SK-N-SH (cell line): ENCODE measurements at regions not wholly inside any gene's neighbourhood (a gene's known extent, or its start where the extent isn't known, plus 50 kb on each side); places are given as distances from the start of the nearest gene placed in this dataset.

Experiments used
- CTCF ChIA-PET: fragments of 300-600, 350-600 bp; formaldehyde crosslinking; extraction: SDS; loops from one replicate; lab custom pipeline; 2021; lab: Yijun Ruan, JAX
- POLR2A ChIA-PET: fragments of 350-600 bp; sonication (Branson Sonifier 250); formaldehyde crosslinking; extraction: SDS; loops from one replicate; lab custom pipeline; 2020; ENCODE audit warnings: antibody characterized with exemption, inconsistent platforms; lab: Yijun Ruan, JAX
- DNase-seq: peaks from one replicate; pipeline ENCODE4 v3.0.0; 2012
- H2AFZ ChIP-seq: fragments of 200-600 bp; sonication (generic); 2 replicates; pipeline ENCODE4 v1.8.1; 2016; ENCODE audit warnings: antibody characterized with exemption, mild to moderate bottlenecking, low read depth
- H3F3A ChIP-seq: fragments of 200-600 bp; sonication (generic); replicated peaks from 2 replicates; pipeline ENCODE3; 2016; ENCODE audit warnings: antibody characterized with exemption, mild to moderate bottlenecking; ENCODE audit not compliant: insufficient read depth
- H3K27ac ChIP-seq, 2 experiments: fragments of 200-500 bp in 1 of 2; fragments of 200-600 bp in 1 of 2; sonication (Bioruptor generic) in 1 of 2; sonication (generic), shearing (Covaris generic) in 1 of 2; 2 replicates each; pipeline versions ENCODE4 v1.5.1 to v1.6.1; 2014 to 2016; ENCODE audit warnings: low read depth in 2 of 2, inconsistent platforms in 1 of 2, low read length in 1 of 2, mild to moderate bottlenecking in 1 of 2, mixed read lengths in 1 of 2
- H3K27me3 ChIP-seq: fragments of 200-600 bp; sonication (generic), shearing (Covaris generic); 2 replicates; pipeline ENCODE4 v1.6.1; 2016; ENCODE audit warnings: mixed run types; ENCODE audit not compliant: insufficient read depth
- H3K36me3 ChIP-seq, 2 experiments: fragments of 200-500 bp in 1 of 2; fragments of 200-600 bp in 1 of 2; sonication (Bioruptor generic) in 1 of 2; sonication (generic) in 1 of 2; replicated peaks in 1 of 2; 2 replicates each; pipeline versions ENCODE3 to v1.5.1; 2014 to 2016; ENCODE audit warnings: low read length in 1 of 2, mild to moderate bottlenecking in 1 of 2; ENCODE audit not compliant: insufficient read depth in 2 of 2, control insufficient read depth in 1 of 2
- H3K4me1 ChIP-seq, 2 experiments: fragments of 200-500 bp in 1 of 2; fragments of 200-600 bp in 1 of 2; sonication (Bioruptor generic) in 1 of 2; sonication (generic), shearing (Covaris generic) in 1 of 2; 2 replicates each; pipeline versions ENCODE4 v1.5.1 to v1.6.1; 2014 to 2016; ENCODE audit warnings: low read depth in 1 of 2, low read length in 1 of 2, mixed run types in 1 of 2; ENCODE audit not compliant: insufficient read depth in 2 of 2, control insufficient read depth in 1 of 2
- H3K4me2 ChIP-seq: fragments of 200-600 bp; sonication (generic), shearing (Covaris generic); 2 replicates; pipeline ENCODE4 v1.6.1; 2017; ENCODE audit warnings: mixed run types
- H3K4me3 ChIP-seq, 2 experiments: fragments of 200-500 bp in 1 of 2; fragments of 200-600 bp in 1 of 2; sonication (Bioruptor generic) in 1 of 2; sonication (generic), shearing (Covaris generic) in 1 of 2; 2 replicates each; pipeline versions ENCODE4 v1.5.1 to v1.8.1; 2014 to 2016; ENCODE audit warnings: low read depth in 2 of 2, inconsistent platforms in 1 of 2, low read length in 1 of 2, mild to moderate bottlenecking in 1 of 2, mixed read lengths in 1 of 2, moderate library complexity in 1 of 2
- H3K79me2 ChIP-seq: fragments of 200-600 bp; sonication (generic); 2 replicates; pipeline ENCODE4 v1.8.1; 2017; ENCODE audit warnings: mild to moderate bottlenecking; ENCODE audit not compliant: insufficient read depth
- H3K9ac ChIP-seq: fragments of 200-600 bp; sonication (generic); 2 replicates; pipeline ENCODE4 v1.6.1; 2017; ENCODE audit warnings: mixed run types
- H3K9me2 ChIP-seq: fragments of 200-600 bp; sonication (generic); 2 replicates; pipeline ENCODE4 v1.6.1; 2017; ENCODE audit warnings: mixed run types
- H3K9me3 ChIP-seq: fragments of 200-600 bp; sonication (generic); 2 replicates; pipeline ENCODE4 v1.6.1; 2017; ENCODE audit warnings: mixed run types, mild to moderate bottlenecking, moderate library complexity
- H4K20me1 ChIP-seq: fragments of 200-600 bp; sonication (generic); 2 replicates; pipeline ENCODE4 v1.6.1; 2017; ENCODE audit warnings: mild to moderate bottlenecking, mixed run types; ENCODE audit not compliant: insufficient read depth
- CHD2 ChIP-seq: fragments of 150-350 bp; IDR thresholded peaks from 2 replicates; pipeline ENCODE4 v1.6.1; 2018; ENCODE audit warnings: low read length; ENCODE audit not compliant: partially characterized antibody
- CTCF ChIP-seq: fragments of 200-600 bp; sonication (generic); IDR thresholded peaks from 2 replicates; pipeline ENCODE4 v1.6.1; 2017; ENCODE audit warnings: antibody characterized with exemption, mild to moderate bottlenecking, moderate library complexity
- ELF1 ChIP-seq: IDR thresholded peaks from 2 replicates; pipeline ENCODE4 v1.4.0; 2012
- EP300 ChIP-seq, 2 experiments: IDR thresholded peaks; 2 replicates each; pipeline versions ENCODE4 v1.4.0 to v1.6.1; 2012; ENCODE audit warnings: borderline replicate concordance in 1 of 2, low read depth in 1 of 2, low read length in 1 of 2
- EZH2phosphoT487 ChIP-seq: fragments of 200-600 bp; sonication (generic); IDR thresholded peaks from 2 replicates; pipeline ENCODE4 v1.6.1; 2017; ENCODE audit warnings: low read depth, mixed run types, mild to moderate bottlenecking, antibody characterized with exemption, moderate library complexity, borderline replicate concordance
- FOSL2 ChIP-seq: IDR thresholded peaks from 2 replicates; pipeline ENCODE4 v1.4.0; 2012; ENCODE audit warnings: low read depth, mild to moderate bottlenecking, moderate library complexity, borderline replicate concordance
- FOXM1 ChIP-seq: IDR thresholded peaks from 2 replicates; pipeline ENCODE4 v1.4.0; 2012; ENCODE audit warnings: low read depth, mild to moderate bottlenecking
- MEF2A ChIP-seq: IDR thresholded peaks from 2 replicates; pipeline ENCODE4 v1.4.0; 2012; ENCODE audit warnings: low read depth, borderline replicate concordance
- MXI1 ChIP-seq: IDR thresholded peaks from 2 replicates; pipeline ENCODE4 v1.6.1; 2012; ENCODE audit warnings: mild to moderate bottlenecking, low read depth, low read length, improper control_type of control experiment
- NFIC ChIP-seq: IDR thresholded peaks from 2 replicates; pipeline ENCODE4 v1.4.0; 2012; ENCODE audit warnings: borderline replicate concordance
- PBX3 ChIP-seq: IDR thresholded peaks from 2 replicates; pipeline ENCODE4; 2012
- RFX5 ChIP-seq: IDR thresholded peaks from 2 replicates; pipeline ENCODE4 v1.6.1; 2012; ENCODE audit warnings: mild to moderate bottlenecking, improper control_type of control experiment, low read length
- RXRA ChIP-seq: IDR thresholded peaks from 2 replicates; pipeline ENCODE4 v1.4.0; 2012; ENCODE audit warnings: low read depth, mild to moderate bottlenecking, borderline replicate concordance
- SMC3 ChIP-seq: IDR thresholded peaks from 2 replicates; pipeline ENCODE4 v1.6.1; 2012; ENCODE audit warnings: low read depth, low read length, improper control_type of control experiment
- TAF1 ChIP-seq: IDR thresholded peaks from 2 replicates; pipeline ENCODE4 v1.6.1; 2012; ENCODE audit warnings: low read depth, mild to moderate bottlenecking, low read length, moderate library complexity, borderline replicate concordance
- ZBTB33 ChIP-seq: IDR thresholded peaks from 2 replicates; pipeline ENCODE4 v1.4.0; 2012; ENCODE audit warnings: low read depth, borderline replicate concordance
- WGBS: methylation state at CpG from one replicate; pipeline ENCODE4 v1.1.6; 2017; ENCODE audit warnings: low lambda C conversion rate; 5-methylcytosine and 5-hydroxymethylcytosine counted together
- TF ChIP-seq, protein P1 (sequence below): IDR thresholded peaks from 2 replicates; pipeline ENCODE4 v1.6.1; 2012; ENCODE audit warnings: mild to moderate bottlenecking, low read depth, low read length, moderate library complexity
- TF ChIP-seq, protein P2 (sequence below): IDR thresholded peaks from 2 replicates; pipeline ENCODE4 v1.4.0; 2012; ENCODE audit warnings: low read depth

GRCh38 chr6:71496722-71497033 is 208.1 kb downstream of the OGFRL1 start (continued):
- no peak for TF ChIP-seq FOXM1
- TF ChIP-seq, all 33 proteins: peak for 0

DNA sequence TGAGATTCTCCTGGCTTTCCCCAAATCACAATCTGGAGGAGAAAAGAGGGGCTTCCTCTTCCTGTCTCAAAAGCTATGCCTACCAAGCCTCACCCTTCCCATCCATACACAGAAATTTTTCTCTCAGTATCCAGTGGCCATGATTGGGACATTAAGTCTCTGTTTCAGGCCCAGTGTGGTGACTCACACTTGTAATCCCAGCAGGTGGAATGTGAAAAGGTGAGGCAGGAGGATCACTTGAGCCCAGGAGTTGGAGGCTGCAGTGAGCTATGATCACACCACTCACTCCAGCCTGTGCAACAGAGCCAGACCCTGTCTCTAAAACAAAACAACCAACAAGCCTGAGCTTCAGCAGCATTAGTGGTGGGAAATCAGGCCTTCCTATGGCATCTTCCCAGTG is 210.0 kb downstream of the OGFRL1 start:
- Histone ChIP-seq H3K9me2 (no peaks in the 10 kb centered on the region), H4K20me1 (no peaks in the 10 kb centered on the region), H3K9ac (no peak overlapping the region), H3K4me2 (no peak overlapping the region), H3K27ac (no peak overlapping the region), H2AFZ (no peak overlapping the region), H3K27me3 (no peaks in the 10 kb centered on the region)
- DNase-seq: no peak
- CTCF ChIA-PET: no interaction called here
- no peak for TF ChIP-seq ZBTB33
- no peak for TF ChIP-seq MXI1
- TF ChIP-seq, protein P1, sequence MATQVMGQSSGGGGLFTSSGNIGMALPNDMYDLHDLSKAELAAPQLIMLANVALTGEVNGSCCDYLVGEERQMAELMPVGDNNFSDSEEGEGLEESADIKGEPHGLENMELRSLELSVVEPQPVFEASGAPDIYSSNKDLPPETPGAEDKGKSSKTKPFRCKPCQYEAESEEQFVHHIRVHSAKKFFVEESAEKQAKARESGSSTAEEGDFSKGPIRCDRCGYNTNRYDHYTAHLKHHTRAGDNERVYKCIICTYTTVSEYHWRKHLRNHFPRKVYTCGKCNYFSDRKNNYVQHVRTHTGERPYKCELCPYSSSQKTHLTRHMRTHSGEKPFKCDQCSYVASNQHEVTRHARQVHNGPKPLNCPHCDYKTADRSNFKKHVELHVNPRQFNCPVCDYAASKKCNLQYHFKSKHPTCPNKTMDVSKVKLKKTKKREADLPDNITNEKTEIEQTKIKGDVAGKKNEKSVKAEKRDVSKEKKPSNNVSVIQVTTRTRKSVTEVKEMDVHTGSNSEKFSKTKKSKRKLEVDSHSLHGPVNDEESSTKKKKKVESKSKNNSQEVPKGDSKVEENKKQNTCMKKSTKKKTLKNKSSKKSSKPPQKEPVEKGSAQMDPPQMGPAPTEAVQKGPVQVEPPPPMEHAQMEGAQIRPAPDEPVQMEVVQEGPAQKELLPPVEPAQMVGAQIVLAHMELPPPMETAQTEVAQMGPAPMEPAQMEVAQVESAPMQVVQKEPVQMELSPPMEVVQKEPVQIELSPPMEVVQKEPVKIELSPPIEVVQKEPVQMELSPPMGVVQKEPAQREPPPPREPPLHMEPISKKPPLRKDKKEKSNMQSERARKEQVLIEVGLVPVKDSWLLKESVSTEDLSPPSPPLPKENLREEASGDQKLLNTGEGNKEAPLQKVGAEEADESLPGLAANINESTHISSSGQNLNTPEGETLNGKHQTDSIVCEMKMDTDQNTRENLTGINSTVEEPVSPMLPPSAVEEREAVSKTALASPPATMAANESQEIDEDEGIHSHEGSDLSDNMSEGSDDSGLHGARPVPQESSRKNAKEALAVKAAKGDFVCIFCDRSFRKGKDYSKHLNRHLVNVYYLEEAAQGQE: no peak
- TF ChIP-seq EZH2phosphoT487: no peak
- no peak for TF ChIP-seq RXRA
- TF ChIP-seq FOSL2: no peak
- TF ChIP-seq SMC3: no peak
- TF ChIP-seq, all 33 proteins: peak for 0
- Histone ChIP-seq H3F3A (no peaks in the 10 kb centered on the region), H3K4me3 (no peak overlapping the region), H3K36me3 (no peaks in the 10 kb centered on the region), H3K79me2 (no peaks in the 10 kb centered on the region), H3K4me1 (0 out of 4 replicates have a peak, but pooled peaks cover 0 to 6% of the 10 kb centered on the region in 2 experiments), H3K9me3 (no peaks in the 10 kb centered on the region)
- POLR2A ChIA-PET: no interaction called here

DNA sequence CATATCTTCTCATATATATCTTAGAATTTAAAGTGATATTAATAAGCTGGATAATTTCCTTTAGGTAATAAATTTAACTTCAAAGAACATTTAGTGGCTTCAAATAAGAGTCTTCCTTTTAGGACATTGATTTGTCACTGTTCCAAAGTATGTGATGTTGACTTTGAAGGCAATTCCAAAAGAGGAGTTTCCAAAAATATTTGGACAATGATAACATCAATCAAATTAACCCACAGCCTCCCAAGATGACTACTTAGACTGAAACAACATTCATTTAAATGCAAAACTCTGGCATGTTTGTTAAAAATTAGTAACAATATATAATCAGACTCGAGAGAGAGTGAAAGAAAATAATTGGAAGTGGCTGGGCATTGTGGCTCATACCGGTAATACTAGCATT is 211.1 kb downstream of the OGFRL1 start:
- CTCF ChIA-PET: interaction anchor here (1.2 kb wide), 1 partner anchor 23 kb away, joined by 3 read pairs; no protein-coding TSS in a partner anchor
- 39% methylated on average over 2 of the region's 2 CpGs for WGBS
- DNase-seq: no peak

More for the DNA sequence above, 211.1 kb downstream of the OGFRL1 start:
- POLR2A ChIA-PET: no interaction called here
- Histone ChIP-seq H4K20me1 (no peaks in the 10 kb centered on the region), H2AFZ (no peak overlapping the region), H3K9me3 (no peaks in the 10 kb centered on the region), H3K9me2 (no peaks in the 10 kb centered on the region), H3K4me3 (no peak overlapping the region), H3K9ac (no peak overlapping the region), H3F3A (no peaks in the 10 kb centered on the region), H3K27ac (no peak overlapping the region), H3K4me2 (no peak overlapping the region), H3K4me1 (0 out of 4 replicates have a peak, but pooled peaks cover 0 to 6% of the 10 kb centered on the region in 2 experiments), H3K27me3 (no peaks in the 10 kb centered on the region), H3K36me3 (no peaks in the 10 kb centered on the region), H3K79me2 (no peaks in the 10 kb centered on the region)
- TF ChIP-seq FOXM1 (no peak), ELF1 (no peak), CHD2 (no peak), PBX3 (no peak), NFIC (no peak), SMC3 (no peak), RFX5 (no peak), CTCF (no peak), EP300 (IDR thresholded peaks at IDR 0.05; ENCODE audit: borderline replicate concordance in 1 of 2, low read depth in 1 of 2, low read length in 1 of 2) (no peak), TAF1 (no peak), MEF2A (no peak)
- TF ChIP-seq, protein P2, sequence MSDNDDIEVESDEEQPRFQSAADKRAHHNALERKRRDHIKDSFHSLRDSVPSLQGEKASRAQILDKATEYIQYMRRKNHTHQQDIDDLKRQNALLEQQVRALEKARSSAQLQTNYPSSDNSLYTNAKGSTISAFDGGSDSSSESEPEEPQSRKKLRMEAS: no peak
